HFFc6 (cell line): ENCODE measurements at regions not wholly inside any gene's neighbourhood (a gene's known extent, or its start where the extent isn't known, plus 50 kb on each side); places are given as distances from the start of the nearest gene placed in this dataset.
"Not testable (repeated sequence)": the region's sequence is repeated elsewhere in the genome, so short reads cannot be mapped to it uniquely, and the experiment has no call there.

Experiments used
- DNase-seq: peaks from one replicate; pipeline ENCODE4 v3.0.0-alpha.2; 2018
- H3K27ac Mint-ChIP-seq: 2 replicates; pipeline ENCODE4 v1.8.0; 2020; ENCODE audit warnings: mild to moderate bottlenecking, mixed read lengths
- H3K27me3 Mint-ChIP-seq: 2 replicates; pipeline ENCODE4 v1.8.0; 2021; ENCODE audit warnings: mild to moderate bottlenecking, moderate library complexity, mixed read lengths; ENCODE audit not compliant: insufficient read depth
- H3K36me3 Mint-ChIP-seq: 2 replicates; pipeline ENCODE4 v1.8.0; 2021; ENCODE audit warnings: low read depth, mixed read lengths
- H3K4me1 Mint-ChIP-seq: 2 replicates; pipeline ENCODE4 v1.8.0; 2020; ENCODE audit warnings: low read depth, mixed read lengths
- H3K4me3 Mint-ChIP-seq: 2 replicates; pipeline ENCODE4 v1.8.0; 2020; ENCODE audit warnings: mild to moderate bottlenecking, moderate library complexity, mixed read lengths
- H3K9me3 Mint-ChIP-seq: 2 replicates; pipeline ENCODE4 v1.8.0; 2020; ENCODE audit warnings: mild to moderate bottlenecking, mixed read lengths
- CTCF ChIP-seq: fragments of 200-600 bp; sonication (generic); IDR thresholded peaks from 2 replicates; pipeline ENCODE4 v1.5.0; 2021; ENCODE audit warnings: antibody characterized with exemption, mild to moderate bottlenecking

- Mint-ChIP-seq H3K36me3 (no peaks in the 10 kb centered on the region; the same call in 1 of the 2 replicates), H3K4me1 (peaks cover 6% of the 10 kb centered on the region; the same call in 1 of the 2 replicates), H3K27me3 (peaks cover 25% of the 10 kb centered on the region), H3K9me3 (no peaks in the 10 kb centered on the region; the same call in 1 of the 2 replicates), H3K4me3 (no peak overlapping the region), H3K27ac (no peak overlapping the region)
- TF ChIP-seq CTCF, result no peak
- no peak for DNase-seq
Measured at GRCh38 chr14:103191844-103192243, 68.6 kb downstream of the TNFAIP2 start.

- TF ChIP-seq CTCF, result no peak
- H3K4me3 Mint-ChIP-seq, result no peak overlapping the region
- no peaks in the 10 kb centered on the region; the same call in 1 of the 2 replicates for H3K9me3 Mint-ChIP-seq
- H3K27ac Mint-ChIP-seq, result no peak overlapping the region
- no peak for DNase-seq
- no peaks in the 10 kb centered on the region; the same call in 1 of the 2 replicates for H3K36me3 Mint-ChIP-seq
- H3K4me1 Mint-ChIP-seq, result peaks cover 6% of the 10 kb centered on the region; the same call in 1 of the 2 replicates
- H3K27me3 Mint-ChIP-seq, result peaks cover 23% of the 10 kb centered on the region
Measured at GRCh38 chr14:103192246-103192840, 69.1 kb downstream of the TNFAIP2 start.

- not testable (repeated sequence) for DNase-seq
Measured at GRCh38 chr14:103192861-103193260, 69.6 kb downstream of the TNFAIP2 start.

GRCh38 chr14:103193491-103193890, 70.2 kb downstream of the TNFAIP2 start:
- H3K9me3 Mint-ChIP-seq, H3K27ac Mint-ChIP-seq, H3K4me1 Mint-ChIP-seq, H3K36me3 Mint-ChIP-seq, H3K4me3 Mint-ChIP-seq, DNase-seq: not testable (repeated sequence)
- H3K27me3 Mint-ChIP-seq, result peaks cover 15% of the 10 kb centered on the region

More at GRCh38 chr14:103192861-103193260, 69.6 kb downstream of the TNFAIP2 start:
- H3K36me3 Mint-ChIP-seq, H3K27ac Mint-ChIP-seq, H3K9me3 Mint-ChIP-seq, H3K4me3 Mint-ChIP-seq, H3K4me1 Mint-ChIP-seq: not testable (repeated sequence)
- H3K27me3 Mint-ChIP-seq, result peaks cover 19% of the 10 kb centered on the region

- Mint-ChIP-seq H3K4me1 (peaks cover 17% of the 10 kb centered on the region), H3K4me3 (no peak overlapping the region), H3K36me3 (no peaks in the 10 kb centered on the region; the same call in 1 of the 2 replicates), H3K27me3 (peaks cover 15% of the 10 kb centered on the region), H3K27ac (no peak overlapping the region), H3K9me3 (no peaks in the 10 kb centered on the region; the same call in 1 of the 2 replicates)
- no peak for TF ChIP-seq CTCF
- peak; percentile 32 for DNase-seq
Measured at GRCh38 chr14:103194256-103195045, 71.2 kb downstream of the TNFAIP2 start.

GRCh38 chr14:103195828-103196615, 72.8 kb downstream of the TNFAIP2 start:
- H3K27ac Mint-ChIP-seq, result no peak overlapping the region
- peaks cover 17% of the 10 kb centered on the region for H3K4me1 Mint-ChIP-seq
- no peak for TF ChIP-seq CTCF
- H3K36me3 Mint-ChIP-seq, result no peaks in the 10 kb centered on the region; the same call in 1 of the 2 replicates
- H3K9me3 Mint-ChIP-seq, result no peaks in the 10 kb centered on the region; the same call in 1 of the 2 replicates
- no peak overlapping the region for H3K4me3 Mint-ChIP-seq
- peaks cover 11% of the 10 kb centered on the region for H3K27me3 Mint-ChIP-seq
- no peak for DNase-seq
